IMR-90 (cell line): ENCODE measurements at regions not wholly inside any gene's neighbourhood (a gene's known extent, or its start where the extent isn't known, plus 50 kb on each side); places are given as distances from the start of the nearest gene placed in this dataset.

ENCODE experiments used
- CEBPB ChIP-seq: IDR thresholded peaks from 2 replicates; pipeline ENCODE4 v1.6.1; 2012; ENCODE audit warnings: low read depth, low read length, improper control_type of control experiment
- FOS ChIP-seq: fragments of 150-350 bp; IDR thresholded peaks from 2 replicates; pipeline ENCODE4 v1.6.1; 2016; ENCODE audit warnings: low read depth, low read length
- MAFK ChIP-seq: IDR thresholded peaks from 2 replicates; pipeline ENCODE4 v1.6.1; 2012; ENCODE audit warnings: low read depth, low read length, improper control_type of control experiment
- MAZ ChIP-seq: IDR thresholded peaks from 2 replicates; pipeline ENCODE4 v1.6.1; 2012; ENCODE audit warnings: low read depth, mild to moderate bottlenecking, low read length, improper control_type of control experiment, moderate library complexity, borderline replicate concordance
- POLR2A ChIP-seq: IDR thresholded peaks from 2 replicates; pipeline ENCODE4 v1.6.1; 2012; ENCODE audit warnings: mild to moderate bottlenecking, low read depth, low read length
- RCOR1 ChIP-seq: IDR thresholded peaks from 2 replicates; pipeline ENCODE4 v1.6.1; 2012; ENCODE audit warnings: mild to moderate bottlenecking, low read length, improper control_type of control experiment; ENCODE audit not compliant: insufficient replicate concordance
- RFX5 ChIP-seq: IDR thresholded peaks from 2 replicates; pipeline ENCODE4 v1.8.0; 2012; ENCODE audit warnings: low read depth, mild to moderate bottlenecking, low read length, moderate library complexity
- SMC3 ChIP-seq: fragments of 150-350 bp; IDR thresholded peaks from 2 replicates; pipeline ENCODE4 v1.6.1; 2016; ENCODE audit warnings: low read depth, mild to moderate bottlenecking, antibody characterized with exemption, low read length, moderate library complexity
- USF2 ChIP-seq: fragments of 150-350 bp; IDR thresholded peaks from 2 replicates; pipeline ENCODE4 v1.6.1; 2017; ENCODE audit warnings: mild to moderate bottlenecking, antibody characterized with exemption, low read length, low read depth
- TF ChIP-seq, protein P1 (sequence below): conservative IDR thresholded peaks from 2 replicates; pipeline ENCODE4 v1.5.1; 2012; ENCODE audit warnings: mild to moderate bottlenecking, low read depth, low read length, improper control_type of control experiment

- TF ChIP-seq CEBPB (no peak), SMC3 (no peak), POLR2A (no peak), FOS (no peak), USF2 (no peak), MAFK (no peak), RCOR1 (no peak), MAZ (no peak), RFX5 (no peak)
- TF ChIP-seq, protein P1, sequence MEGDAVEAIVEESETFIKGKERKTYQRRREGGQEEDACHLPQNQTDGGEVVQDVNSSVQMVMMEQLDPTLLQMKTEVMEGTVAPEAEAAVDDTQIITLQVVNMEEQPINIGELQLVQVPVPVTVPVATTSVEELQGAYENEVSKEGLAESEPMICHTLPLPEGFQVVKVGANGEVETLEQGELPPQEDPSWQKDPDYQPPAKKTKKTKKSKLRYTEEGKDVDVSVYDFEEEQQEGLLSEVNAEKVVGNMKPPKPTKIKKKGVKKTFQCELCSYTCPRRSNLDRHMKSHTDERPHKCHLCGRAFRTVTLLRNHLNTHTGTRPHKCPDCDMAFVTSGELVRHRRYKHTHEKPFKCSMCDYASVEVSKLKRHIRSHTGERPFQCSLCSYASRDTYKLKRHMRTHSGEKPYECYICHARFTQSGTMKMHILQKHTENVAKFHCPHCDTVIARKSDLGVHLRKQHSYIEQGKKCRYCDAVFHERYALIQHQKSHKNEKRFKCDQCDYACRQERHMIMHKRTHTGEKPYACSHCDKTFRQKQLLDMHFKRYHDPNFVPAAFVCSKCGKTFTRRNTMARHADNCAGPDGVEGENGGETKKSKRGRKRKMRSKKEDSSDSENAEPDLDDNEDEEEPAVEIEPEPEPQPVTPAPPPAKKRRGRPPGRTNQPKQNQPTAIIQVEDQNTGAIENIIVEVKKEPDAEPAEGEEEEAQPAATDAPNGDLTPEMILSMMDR, result no peak
Observed at GRCh38 chr5:166365164-166365563, 1926.3 kb upstream of the WWC1 start.
